LNCAP (cell line): ENCODE measurements at regions not wholly inside any gene's neighbourhood (a gene's known extent, or its start where the extent isn't known, plus 50 kb on each side); places are given as distances from the start of the nearest gene placed in this dataset.

Source experiments
- TF ChIP-seq, protein P1 (sequence below): fragments of 450-650 bp; IDR thresholded peaks from 2 replicates; pipeline ENCODE4 v1.5.1; 2017; ENCODE audit warnings: mild to moderate bottlenecking

GRCh38 chr22:27495325-27495724 is 306.2 kb downstream of the MN1 start:
- TF ChIP-seq, protein P1, sequence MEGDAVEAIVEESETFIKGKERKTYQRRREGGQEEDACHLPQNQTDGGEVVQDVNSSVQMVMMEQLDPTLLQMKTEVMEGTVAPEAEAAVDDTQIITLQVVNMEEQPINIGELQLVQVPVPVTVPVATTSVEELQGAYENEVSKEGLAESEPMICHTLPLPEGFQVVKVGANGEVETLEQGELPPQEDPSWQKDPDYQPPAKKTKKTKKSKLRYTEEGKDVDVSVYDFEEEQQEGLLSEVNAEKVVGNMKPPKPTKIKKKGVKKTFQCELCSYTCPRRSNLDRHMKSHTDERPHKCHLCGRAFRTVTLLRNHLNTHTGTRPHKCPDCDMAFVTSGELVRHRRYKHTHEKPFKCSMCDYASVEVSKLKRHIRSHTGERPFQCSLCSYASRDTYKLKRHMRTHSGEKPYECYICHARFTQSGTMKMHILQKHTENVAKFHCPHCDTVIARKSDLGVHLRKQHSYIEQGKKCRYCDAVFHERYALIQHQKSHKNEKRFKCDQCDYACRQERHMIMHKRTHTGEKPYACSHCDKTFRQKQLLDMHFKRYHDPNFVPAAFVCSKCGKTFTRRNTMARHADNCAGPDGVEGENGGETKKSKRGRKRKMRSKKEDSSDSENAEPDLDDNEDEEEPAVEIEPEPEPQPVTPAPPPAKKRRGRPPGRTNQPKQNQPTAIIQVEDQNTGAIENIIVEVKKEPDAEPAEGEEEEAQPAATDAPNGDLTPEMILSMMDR: no peak

- TF ChIP-seq, protein P1: no peak
These were observed 302.4 kb downstream of the MN1 start for GRCh38 chr22:27499121-27499520.

- TF ChIP-seq, protein P1: no peak
These were observed 300.2 kb downstream of the MN1 start for GRCh38 chr22:27501191-27501936.

DNA sequence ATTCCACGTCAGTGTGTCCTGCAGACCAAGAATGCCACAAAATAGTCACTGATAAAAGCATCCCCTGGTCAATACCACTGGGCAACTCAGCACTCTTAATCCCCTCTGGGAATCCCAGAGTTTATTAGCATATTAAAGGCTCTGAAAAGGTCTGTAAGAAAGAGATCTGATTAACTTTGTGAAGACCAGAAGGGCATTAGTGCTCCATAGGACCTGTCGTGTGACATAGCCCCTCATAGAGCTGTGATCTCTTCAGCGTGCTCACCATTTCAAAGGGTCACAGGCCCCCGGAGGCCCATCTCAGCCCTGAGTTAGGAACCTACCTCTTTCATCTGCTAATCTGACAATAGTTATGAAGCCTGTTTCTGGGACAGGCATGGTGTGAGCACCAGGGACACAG is 299.2 kb downstream of the MN1 start:
- TF ChIP-seq, protein P1: no peak

DNA sequence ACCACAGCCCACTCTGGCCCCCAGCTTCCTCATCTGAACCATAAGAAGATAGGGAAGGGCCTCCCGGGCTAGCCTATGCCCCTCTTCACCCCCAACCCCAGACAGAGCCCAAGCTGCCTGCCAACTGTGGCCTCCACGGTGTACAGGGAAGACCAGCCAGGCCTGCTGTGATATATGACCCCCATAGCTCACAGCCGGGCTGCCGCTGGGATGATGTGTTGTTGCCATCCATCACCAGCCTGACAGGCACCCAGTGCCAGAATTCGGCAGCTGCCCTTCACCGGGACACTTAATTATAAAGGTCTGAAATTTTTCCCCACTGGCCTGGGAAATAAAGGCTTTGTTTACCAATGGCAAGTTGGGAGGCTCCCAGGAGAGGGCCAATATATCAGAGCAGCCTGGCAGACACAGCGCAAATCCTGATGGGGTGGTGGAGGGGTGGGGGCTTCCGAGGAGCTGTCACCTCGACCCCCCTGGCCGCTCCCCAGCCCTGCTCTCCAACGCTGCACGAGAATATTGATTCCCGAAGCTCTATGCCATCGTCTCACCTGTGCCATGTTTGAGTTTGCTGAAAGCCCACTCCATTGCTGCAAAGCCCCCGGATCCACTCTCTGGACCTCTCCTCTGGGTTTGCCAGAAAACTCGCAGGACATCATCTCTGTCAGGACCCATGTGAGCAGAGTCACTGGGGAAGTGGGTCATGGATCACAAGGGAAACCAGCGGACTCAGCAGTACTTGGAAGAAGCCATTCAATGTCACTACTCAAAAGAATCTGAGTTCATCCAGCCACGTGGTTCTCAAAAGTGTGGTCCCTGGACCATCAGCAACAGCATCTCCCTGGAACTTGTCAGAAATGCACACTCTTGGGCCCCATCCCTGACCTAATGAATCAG is 296.9 kb downstream of the MN1 start:
- TF ChIP-seq, protein P1: no peak

GRCh38 chr22:27507111-27507611 is 294.4 kb downstream of the MN1 start:
- TF ChIP-seq, protein P1: no peak

DNA sequence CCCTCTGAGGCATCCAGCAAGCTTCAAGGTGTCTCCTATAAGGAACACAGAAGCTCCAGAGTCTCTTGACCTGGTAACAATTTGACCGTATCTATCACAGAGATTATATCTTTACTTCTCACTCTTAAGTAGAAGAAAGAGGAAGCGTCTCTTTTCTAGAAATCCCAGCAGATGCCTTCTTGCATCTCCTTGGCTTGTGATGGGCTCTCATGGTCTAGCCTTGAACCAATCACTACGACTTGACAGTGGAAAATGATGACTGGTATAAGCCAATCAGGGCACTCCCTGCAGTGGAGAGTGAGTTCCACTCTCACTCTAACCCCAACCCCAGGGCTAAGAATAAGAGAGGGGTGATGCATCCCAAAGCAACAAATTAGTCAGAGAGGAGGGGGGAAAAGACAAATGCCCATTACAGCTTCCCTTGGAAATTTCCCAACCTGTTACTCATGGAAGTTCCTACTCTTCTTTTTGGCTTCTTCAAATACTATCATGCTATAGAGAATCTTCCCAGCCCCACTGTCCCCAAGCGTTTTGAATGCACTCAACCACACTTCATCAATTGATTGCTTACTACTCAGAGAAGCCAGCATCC is 293.5 kb downstream of the MN1 start:
- TF ChIP-seq, protein P1: no peak
